GM12864 (cell line): ENCODE measurements at regions not wholly inside any gene's neighbourhood (a gene's known extent, or its start where the extent isn't known, plus 50 kb on each side); places are given as distances from the start of the nearest gene placed in this dataset.
"Not testable (repeated sequence)": the region's sequence is repeated elsewhere in the genome, so short reads cannot be mapped to it uniquely, and the experiment has no call there.

ENCODE experiments used
- DNase-seq: peaks from one replicate; pipeline ENCODE4 v3.0.0-alpha.2; 2011; ENCODE audit warnings: low read depth
- H3K4me3 ChIP-seq: 2 replicates; pipeline ENCODE4 v1.5.1; 2011; ENCODE audit warnings: mild to moderate bottlenecking, low read depth, low read length, control low read depth
- TF ChIP-seq, protein P1 (sequence below): IDR thresholded peaks from 2 replicates; pipeline ENCODE4 v1.5.1; 2011; ENCODE audit warnings: low read depth, mild to moderate bottlenecking, moderate library complexity, low read length, control low read depth, inconsistent platforms; ENCODE audit errors: missing control alignments

DNA sequence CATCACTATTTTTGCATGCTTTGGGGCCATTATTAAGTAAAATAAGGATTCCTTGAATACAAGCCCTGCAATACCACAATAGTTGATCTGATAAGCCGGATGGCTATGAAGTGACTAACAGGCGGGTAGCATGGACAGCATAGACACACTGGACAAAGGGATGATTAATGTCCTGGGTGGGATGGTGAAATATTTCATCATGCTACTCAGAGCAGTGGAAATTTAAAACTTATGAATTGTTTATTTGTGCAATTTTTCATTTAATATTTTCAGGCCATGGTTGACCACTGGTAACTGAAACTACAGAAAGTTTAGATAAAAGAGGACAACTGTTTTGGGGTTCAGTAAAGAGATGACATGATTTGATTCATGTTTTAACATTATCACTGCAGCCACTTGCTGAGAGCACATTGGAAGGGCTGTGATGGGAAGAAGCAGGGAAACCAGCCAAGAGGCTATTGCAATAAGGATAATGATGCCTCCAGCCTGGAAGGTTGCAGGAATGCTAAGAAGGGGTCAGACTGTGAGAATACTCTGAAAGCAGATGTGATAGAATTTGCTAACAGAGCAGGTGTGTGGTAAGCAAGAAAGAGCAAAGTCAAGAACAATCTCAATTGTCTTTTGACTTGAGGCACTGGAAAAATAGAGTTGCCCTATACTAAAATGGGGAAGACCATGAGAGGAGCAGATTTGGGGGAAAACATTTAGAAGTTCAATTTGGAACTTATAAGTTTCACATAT is 62.5 kb upstream of the TNFSF4 start:
- DNase-seq = no peak
- no peak overlapping the region for H3K4me3 ChIP-seq
- TF ChIP-seq, protein P1, sequence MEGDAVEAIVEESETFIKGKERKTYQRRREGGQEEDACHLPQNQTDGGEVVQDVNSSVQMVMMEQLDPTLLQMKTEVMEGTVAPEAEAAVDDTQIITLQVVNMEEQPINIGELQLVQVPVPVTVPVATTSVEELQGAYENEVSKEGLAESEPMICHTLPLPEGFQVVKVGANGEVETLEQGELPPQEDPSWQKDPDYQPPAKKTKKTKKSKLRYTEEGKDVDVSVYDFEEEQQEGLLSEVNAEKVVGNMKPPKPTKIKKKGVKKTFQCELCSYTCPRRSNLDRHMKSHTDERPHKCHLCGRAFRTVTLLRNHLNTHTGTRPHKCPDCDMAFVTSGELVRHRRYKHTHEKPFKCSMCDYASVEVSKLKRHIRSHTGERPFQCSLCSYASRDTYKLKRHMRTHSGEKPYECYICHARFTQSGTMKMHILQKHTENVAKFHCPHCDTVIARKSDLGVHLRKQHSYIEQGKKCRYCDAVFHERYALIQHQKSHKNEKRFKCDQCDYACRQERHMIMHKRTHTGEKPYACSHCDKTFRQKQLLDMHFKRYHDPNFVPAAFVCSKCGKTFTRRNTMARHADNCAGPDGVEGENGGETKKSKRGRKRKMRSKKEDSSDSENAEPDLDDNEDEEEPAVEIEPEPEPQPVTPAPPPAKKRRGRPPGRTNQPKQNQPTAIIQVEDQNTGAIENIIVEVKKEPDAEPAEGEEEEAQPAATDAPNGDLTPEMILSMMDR = no peak

DNA sequence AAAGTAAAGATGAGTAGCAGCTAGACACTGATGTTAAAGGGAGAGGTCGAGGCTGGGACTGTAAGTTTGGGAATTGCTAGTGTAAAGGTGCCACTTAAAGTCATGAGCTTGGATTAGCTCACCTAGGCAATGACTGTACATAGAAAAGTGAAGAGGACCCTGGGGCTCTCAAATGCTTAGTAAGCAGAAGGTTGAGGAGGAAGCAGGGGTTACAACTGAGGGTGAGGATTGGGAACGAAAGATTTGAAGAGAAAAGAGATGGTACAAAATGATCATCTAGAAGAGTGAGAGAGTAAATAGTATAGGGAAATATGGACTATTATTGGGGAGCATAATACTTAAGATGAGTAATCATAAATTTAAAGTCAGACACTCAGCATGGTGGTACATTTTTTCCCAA is 63.1 kb upstream of the TNFSF4 start:
- TF ChIP-seq, protein P1 = no peak
- DNase-seq = no peak
- H3K4me3 ChIP-seq = no peak overlapping the region

DNA sequence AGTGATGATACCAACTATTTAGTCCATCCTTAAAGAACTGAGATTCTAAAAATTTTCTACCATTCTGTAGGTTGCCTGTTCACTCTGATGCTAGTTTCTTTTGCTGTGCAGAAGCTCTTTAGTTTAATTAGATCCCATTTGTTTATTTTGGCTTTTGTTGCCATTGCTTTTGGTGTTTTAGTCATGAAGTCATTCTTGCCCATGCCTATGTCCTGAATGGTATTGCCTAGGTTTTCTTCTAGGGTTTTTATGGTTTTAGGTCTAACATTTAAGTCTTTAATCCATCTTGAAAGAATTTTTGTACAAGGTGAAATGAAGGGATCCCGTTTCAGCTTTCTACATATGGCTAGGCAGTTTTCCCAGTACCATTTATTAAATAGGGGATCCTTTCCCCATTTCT is 63.9 kb upstream of the TNFSF4 start:
- H3K4me3 ChIP-seq, DNase-seq: not testable (repeated sequence)

DNA sequence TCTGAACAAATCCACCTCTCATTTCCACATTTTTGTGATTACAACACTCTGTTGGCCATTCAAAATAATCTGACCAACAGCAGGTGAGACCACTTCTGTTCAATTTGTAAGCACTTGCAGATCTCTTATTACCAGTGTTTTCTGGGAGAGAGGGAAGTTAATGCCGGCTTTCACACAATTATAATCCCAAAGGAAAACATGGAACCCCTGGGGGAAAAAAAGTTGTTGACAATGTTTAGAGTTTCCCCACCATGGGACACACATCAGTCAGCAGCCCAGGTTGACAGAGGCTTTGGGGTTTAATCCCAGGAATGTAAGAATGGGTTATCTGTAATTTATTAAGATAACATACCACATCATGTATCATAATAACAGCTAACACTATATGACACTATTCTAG is 68.4 kb upstream of the TNFSF4 start:
- TF ChIP-seq, protein P1 = no peak
- no peak for DNase-seq

DNA sequence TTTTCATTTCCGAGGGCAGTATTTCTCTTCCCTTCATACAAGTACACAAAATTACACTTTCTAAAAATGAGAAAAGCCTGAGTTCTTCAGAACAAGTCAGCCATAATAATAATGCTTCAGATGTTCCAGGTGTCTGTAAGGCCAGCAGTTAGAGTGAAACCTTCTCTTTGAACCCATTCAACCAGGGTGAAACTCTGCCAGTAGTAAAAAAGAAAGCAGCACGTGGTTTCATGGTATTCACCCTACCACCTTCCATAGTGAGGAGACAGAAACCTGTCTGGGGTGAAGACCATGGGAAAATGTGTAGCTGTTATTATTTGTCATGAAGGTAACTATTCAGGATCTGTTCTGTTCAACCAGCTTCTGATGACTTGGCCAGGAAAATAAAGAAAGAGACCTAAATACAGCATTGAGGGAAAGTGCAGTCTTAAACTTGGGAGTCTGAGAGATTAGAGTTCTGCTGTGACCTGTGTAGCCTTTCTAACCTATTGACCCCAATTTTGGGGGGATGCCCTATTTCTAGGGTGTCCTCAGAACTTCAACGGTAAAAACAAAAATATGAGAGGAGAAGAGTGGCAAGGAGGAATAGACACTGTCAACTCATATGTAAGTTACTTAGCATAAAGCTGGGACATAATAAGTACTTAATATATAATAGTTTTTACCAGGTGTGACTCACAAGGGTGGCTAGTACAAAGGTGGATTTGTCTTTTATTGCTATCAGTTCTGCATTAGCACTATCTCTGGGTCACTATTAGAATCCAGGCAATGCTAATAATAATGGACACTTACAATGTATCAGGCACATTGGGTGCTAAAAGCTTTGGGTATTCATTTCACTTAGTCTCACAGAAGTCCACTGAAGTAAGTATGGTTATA is 70.0 kb upstream of the TNFSF4 start:
- no peak overlapping the region for H3K4me3 ChIP-seq
- DNase-seq = no peak
- TF ChIP-seq, protein P1 = no peak

More for the DNA sequence above, 68.4 kb upstream of the TNFSF4 start:
- no peak overlapping the region for H3K4me3 ChIP-seq

DNA sequence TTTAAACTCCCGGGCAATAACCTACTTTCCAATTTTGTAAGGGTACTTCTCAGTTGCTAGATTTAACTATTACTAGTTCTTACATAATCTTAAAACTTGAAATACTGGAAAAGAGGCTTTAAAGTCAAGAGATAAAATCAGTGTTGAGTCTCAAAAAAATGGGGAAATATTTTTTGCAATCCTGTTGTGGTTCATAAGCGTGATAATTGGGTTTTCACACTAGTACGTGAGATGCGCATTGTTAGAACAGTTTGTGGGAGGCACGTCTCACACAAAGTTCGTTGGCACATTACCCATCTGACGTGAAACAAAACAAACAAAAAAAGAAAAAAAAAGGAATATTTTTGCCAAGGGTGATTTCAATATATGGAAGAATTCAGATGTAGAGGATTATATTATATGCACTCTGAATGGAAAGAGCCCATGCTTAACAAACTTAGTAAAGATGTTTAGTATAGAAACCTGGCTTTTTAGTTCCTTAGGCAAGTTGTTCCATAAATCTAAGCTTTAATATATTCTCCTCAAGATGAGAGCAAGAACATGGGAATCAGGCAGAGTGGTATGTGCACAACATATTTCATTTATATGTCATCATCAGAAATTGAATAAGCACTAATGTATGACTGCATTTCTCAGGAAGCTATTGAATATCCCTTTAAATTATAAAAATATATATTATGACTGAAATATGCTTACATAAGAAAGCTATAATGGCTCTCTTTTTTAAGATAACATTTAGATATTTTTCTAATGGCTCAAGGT is 73.9 kb upstream of the TNFSF4 start:
- no peak for DNase-seq
- TF ChIP-seq, protein P1 = no peak
- no peak overlapping the region for H3K4me3 ChIP-seq

DNA sequence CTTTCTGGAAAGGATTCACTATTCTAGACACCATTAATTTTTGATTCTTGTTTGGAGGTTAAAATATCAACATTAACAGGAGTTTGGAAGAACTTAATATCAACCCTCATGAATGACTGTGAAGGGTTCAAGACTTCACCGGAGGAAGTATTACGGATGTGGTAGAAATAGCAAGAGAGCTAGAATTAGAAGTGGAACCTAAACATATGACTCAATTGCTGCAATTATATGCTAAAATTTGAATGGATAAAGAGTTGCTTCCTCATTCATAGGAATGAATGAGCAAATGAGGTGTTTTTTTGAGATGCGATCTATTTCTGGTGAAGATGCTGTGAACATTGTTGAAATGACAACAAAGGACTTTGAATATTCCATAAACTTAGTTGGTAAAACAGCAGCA is 77.9 kb upstream of the TNFSF4 start:
- no peak for DNase-seq
- TF ChIP-seq, protein P1 = no peak
- H3K4me3 ChIP-seq = no peak overlapping the region
